KG1 (cell line): ENCODE measurements at regions not wholly inside any gene's neighbourhood (a gene's known extent, or its start where the extent isn't known, plus 50 kb on each side); places are given as distances from the start of the nearest gene placed in this dataset.
"Not testable (repeated sequence)": the region's sequence is repeated elsewhere in the genome, so short reads cannot be mapped to it uniquely, and the experiment has no call there.

Experiments
- DNase-seq: peaks from one replicate; lab custom pipeline; 2025; lab: John Stamatoyannopoulos, UW

DNA sequence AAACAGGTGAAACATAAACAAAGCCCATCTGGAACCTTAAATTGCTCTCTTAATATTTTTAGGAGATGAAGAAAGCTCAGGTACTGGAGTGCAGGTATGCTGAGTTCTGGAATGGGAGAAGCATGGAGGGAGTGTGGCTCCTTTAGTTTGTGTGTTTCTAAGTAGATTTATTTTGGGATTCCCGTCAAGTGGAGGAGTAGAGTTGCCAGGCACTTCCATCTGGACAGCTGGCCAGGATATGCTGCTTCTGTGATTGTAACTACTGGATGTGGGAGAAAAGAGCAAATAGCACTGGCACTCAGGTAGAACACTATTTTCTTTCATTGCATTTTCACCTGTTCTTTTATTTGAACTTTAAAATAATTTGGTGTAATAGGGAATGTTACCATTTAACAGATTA lies 182.3 kb upstream of the MAST4 start:
- DNase-seq: no peak

DNA sequence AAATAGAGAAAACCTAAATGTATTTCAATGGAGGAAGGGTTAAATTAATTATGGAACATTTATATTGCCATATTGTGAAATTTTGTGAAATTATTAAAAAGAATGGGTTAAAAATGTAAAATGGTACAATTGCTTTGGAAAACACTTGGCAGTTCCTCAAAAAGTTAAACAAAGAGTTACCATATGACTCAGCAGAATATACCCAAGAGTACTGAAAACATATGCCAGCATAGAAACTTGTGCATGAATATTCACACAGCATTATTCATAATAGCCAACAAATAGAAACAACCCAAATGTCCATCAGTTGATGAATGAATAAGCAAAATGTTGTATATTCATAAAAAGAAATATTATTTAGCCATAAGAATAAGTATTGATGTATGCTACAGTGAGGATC lies 181.0 kb upstream of the MAST4 start:
- DNase-seq: no peak

- DNase-seq: no peak
Measured at GRCh38 chr5:66416698-66417097, 179.5 kb upstream of the MAST4 start.

DNA sequence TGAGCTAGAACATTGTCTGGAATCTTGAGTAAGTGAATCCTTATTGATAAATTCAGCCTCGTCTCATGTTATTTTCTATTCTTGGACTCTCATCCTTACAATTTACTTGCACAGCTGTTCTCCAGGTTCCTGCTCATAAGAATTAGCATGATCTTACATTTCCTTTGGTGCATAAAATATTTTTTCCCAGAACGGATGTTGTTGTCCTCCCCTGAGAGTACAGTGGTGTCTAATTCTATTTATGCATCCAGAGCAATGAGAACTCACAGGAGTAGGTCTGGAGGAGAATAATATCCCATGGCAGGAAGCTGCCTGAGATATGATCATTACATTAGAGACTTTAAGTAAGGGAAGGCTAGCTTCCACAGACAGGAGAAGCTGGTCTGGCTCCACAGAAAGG lies 178.4 kb upstream of the MAST4 start:
- no peak for DNase-seq

GRCh38 chr5:66423484-66423883 lies 172.7 kb upstream of the MAST4 start:
- DNase-seq: no peak

DNA sequence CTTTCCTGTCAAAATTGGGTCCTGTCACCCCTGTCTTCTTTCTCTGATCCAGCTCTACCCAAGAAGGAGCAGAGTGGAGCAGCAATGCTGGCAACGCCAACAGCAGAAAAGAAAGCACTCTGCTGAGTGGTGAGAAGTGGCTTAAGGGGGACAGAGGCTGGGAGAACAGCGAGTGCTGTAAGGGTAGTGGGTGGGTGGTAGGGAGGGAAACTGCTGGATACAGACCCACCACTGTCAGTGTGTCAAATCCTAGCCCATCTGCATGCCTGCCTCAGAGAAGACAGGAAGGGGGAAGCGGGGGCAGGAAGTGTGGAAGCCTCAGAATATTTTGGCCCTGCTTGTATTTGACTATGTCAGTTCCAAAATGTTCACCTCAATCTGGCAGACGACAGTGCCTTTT lies 170.4 kb upstream of the MAST4 start:
- no peak for DNase-seq

GRCh38 chr5:66426259-66427138 lies 169.7 kb upstream of the MAST4 start:
- no peak for DNase-seq

GRCh38 chr5:66427139-66427442 lies 169.1 kb upstream of the MAST4 start:
- no peak for DNase-seq

DNA sequence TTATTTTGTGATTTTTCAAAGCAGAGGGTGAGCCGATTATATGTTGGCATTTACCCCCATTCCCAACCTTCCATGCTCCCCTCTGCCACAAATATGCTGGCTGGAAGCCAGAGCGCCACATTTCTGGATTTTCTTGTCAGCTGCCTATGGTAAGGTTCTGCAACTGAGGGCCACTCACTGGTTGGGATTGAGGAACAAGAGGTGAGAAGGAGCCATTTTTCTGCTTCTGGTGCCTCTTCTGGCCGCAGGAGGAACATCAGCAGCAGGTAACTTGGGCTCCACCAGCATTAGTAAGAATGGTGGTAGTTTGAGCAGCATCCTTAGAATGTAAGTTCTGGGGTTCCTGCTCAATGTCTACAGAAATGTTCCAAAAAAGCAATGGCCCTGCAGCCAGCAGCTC lies 159.5 kb upstream of the MAST4 start:
- no peak for DNase-seq

DNA sequence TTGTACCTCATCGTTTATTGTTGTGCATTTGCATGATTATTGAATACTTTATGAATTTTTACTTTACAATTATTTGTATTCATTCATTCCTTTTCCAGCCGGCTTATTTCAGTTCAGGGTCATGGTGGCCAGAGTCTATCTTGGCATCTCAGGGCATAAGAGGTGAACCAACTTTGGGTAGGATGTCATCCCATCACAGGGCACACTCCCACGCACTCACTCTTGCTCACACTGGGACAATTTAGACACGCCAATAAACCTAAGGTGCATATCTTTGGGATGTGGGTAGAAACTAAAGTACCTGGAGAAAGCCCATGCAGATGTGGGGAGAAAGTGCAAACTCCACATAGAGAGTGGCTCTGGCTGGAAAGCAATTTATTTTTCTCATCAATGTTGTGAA lies 158.1 kb upstream of the MAST4 start:
- no peak for DNase-seq

- no peak for DNase-seq
Measured at GRCh38 chr5:66438696-66439095, 157.5 kb upstream of the MAST4 start.

DNA sequence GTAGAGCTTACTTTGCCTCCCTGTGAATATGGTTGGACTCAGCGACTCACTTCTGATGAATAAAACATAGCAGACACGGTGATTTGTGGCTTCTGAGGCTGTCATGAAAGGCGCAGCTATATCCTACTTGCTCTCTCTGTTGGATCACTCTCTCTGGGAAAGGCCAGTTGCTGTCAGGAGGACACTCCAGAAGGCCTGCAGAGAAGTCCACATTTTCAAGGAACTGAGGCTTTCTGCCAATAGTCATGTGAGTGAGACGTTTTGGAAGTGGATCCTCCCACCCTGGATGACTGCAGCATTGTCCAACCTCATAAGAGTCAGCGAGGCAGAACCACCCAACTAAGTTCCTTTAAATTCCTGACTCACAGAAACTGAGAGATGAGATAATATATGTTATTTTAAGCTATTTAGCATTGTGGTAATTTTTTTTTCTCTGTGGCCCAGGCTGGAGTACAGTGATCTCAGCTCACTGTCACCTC lies 156.0 kb upstream of the MAST4 start:
- no peak for DNase-seq

- no peak for DNase-seq
Measured at GRCh38 chr5:66441351-66441750, 154.8 kb upstream of the MAST4 start.

DNA sequence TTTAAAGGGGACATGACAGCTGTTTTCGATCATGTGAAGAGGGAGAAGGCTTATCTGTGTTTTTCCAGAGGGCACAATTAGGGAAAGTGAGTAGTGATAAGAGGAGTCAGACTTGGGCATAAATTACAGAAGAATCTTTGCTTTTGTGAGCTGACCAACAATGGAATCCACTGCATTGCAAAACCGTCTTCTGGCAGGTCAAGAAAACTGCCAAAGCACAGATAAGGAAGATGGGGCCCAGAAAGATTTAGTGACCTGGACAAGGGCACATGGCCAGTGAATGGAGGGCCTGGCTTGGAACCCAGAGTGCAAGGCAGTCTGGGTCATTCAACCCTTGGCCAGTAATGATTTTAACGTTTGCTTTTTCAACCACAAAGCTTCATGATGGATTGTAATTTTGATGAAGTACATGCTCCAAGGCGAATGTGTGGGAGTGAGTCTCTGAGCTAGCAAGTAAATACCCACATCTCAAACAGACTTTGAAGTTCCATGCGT lies 153.2 kb upstream of the MAST4 start:
- DNase-seq: no peak

- DNase-seq: no peak
Measured at GRCh38 chr5:66443462-66444130, 152.6 kb upstream of the MAST4 start.

DNA sequence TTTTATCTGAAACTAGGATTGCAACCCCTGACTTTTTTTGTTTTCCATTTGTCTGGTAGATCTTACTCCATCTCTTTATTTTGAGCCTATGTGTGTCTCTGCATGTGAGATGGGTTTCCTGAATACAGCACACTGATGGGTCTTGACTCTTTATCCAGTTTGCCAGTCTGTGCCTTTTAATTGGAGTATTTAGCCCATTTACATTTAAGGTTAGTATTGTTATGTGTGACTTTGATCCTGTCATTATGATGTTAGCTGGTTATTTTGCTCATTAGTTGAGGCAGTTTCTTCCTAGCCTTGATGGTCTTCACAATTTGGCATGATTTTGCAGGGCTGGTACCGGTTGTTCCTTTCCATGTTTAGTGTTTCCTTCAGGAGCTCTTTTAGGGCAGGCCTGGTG lies 148.1 kb upstream of the MAST4 start:
- DNase-seq: not testable (repeated sequence)

- no peak for DNase-seq
Measured at GRCh38 chr5:66450237-66450636, 146.0 kb upstream of the MAST4 start.

DNA sequence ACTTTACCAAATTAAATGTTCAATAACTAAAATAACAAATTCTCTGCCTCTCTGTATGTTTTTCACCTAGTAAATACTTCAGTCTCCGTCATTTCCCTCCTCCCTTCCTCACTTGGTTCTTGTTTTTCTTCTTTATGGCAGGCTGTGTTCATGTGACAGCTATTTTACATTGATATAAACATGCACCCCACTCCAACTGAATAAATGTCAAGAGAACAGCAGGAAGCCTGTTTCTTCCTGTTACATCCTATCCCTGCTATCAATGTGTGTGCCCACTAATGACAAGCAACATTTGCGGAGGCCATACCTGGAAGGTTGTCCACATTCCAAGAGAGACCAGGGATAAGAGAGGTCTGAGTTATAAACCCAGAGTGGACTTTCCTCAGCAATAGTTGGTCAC lies 145.2 kb upstream of the MAST4 start:
- DNase-seq: no peak

GRCh38 chr5:66452109-66452508 lies 144.1 kb upstream of the MAST4 start:
- DNase-seq: no peak

DNA sequence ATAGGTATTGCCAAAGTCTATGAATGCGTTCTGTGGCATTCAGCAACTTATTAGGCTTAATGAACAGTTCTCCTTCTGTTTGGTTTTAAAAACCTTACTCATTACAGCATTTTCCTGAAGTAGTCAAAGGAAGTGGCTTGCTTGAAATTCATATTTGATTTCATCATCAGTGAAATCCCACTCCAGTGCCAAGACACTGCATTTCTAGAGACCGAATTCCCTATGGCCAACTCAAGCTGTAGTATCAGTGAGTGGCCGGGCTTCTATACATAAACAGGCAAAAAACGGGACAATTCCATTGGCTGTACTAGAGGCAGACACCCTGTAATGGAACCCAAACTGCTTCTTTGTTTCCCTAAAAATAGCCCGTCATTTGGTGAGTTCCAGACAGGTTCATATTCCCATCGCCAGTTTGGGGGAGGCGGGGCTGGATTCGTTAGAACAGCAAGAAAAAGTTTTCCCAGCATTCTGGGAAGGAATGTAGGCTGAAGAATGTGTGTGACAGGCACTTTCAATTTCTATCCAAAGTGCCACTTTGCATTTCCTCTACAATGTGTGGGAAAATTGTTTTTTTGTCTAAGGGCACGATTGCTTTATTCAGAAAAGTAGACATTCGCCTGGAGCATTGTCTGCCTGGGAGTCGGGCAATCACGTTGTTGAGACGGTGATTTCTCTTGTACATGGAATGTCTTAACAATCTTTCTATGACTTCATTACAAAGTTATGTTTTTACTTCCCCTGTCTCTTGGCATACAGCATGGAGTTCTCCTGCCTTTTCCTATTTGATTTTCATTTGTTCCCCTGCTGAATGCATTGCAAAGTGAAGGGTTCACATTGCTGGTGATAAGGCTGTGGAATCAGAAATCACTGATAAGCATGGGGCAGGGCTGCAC lies 141.8 kb upstream of the MAST4 start:
- no peak for DNase-seq

DNA sequence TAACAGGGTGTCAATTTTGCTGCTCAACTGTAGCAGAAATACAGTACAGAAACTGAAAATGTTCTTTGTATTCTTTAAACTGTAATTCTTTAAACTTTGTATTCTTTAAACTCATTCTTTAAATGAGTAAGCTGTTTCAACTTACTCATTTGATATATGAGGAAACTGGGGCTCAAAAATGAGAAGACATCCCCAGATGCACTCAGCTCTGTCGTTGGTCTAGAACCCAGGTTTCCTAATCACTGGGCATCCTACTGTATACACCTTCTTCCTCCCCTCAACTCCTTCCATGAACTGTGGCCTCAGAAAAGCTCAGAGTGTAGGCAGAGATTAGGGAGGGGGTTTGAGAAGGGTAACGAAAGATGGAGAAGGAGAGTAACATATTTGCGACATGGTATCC lies 136.5 kb upstream of the MAST4 start:
- DNase-seq: no peak

GRCh38 chr5:66467564-66467963 lies 128.6 kb upstream of the MAST4 start:
- no peak for DNase-seq
